Vagina (tissue), 2 donors: ENCODE measurements at regions not wholly inside any gene's neighbourhood (a gene's known extent, or its start where the extent isn't known, plus 50 kb on each side); places are given as distances from the start of the nearest gene placed in this dataset.

Source experiments
- DNase-seq, 2 donors: peaks; one replicate each; pipeline ENCODE4 v3.0.0-alpha.2; 2017; ENCODE audit errors: extremely low spot score in 2 of 2
- H3K27ac ChIP-seq: fragments of 200-600 bp; sonication (generic); one replicate; pipeline ENCODE4 v1.5.1; 2019
- H3K27me3 ChIP-seq: fragments of 200-600 bp; sonication (generic); one replicate; pipeline ENCODE4 v1.5.1; 2019
- H3K36me3 ChIP-seq, 2 donors: fragments of 200-600 bp; sonication (generic); one replicate each; pipeline ENCODE4 v1.5.1; 2017 to 2019
- H3K4me1 ChIP-seq: fragments of 200-600 bp; sonication (generic); one replicate; pipeline ENCODE4 v1.5.1; 2019
- H3K4me3 ChIP-seq, 2 donors: fragments of 200-600 bp; sonication (generic); 1 replicate in 1 of 2; 2 replicates in 1 of 2; pipeline ENCODE4 v1.5.1; 2016 to 2019
- H3K9me3 ChIP-seq: fragments of 200-600 bp; sonication (generic); one replicate; pipeline ENCODE4 v1.5.1; 2019
- POLR2A ChIP-seq, 2 donors: fragments of 450-650 bp; IDR thresholded peaks; one replicate each; pipeline ENCODE4 v1.6.1; 2017; ENCODE audit warnings: antibody characterized with exemption in 2 of 2, mild to moderate bottlenecking in 2 of 2, moderate library complexity in 2 of 2
- POLR2AphosphoS5 ChIP-seq, 2 donors: sonication (generic); formaldehyde crosslinking; IDR thresholded peaks; one replicate each; pipeline ENCODE4 v1.9.0; 2017; ENCODE audit warnings: antibody characterized with exemption in 2 of 2, mild to moderate bottlenecking in 2 of 2, low read depth in 1 of 2; ENCODE audit not compliant: insufficient read depth in 1 of 2
- intact Hi-C: fragments of 100-400 bp; cut with DNase I; formaldehyde crosslinking; loops from one replicate; pipeline ENCODE4 v1.15.1; 2023
- TF ChIP-seq, protein P1 (sequence below), 3 experiments: fragments of 450-650 bp in 2 of 3; fragments of 200-600 bp in 1 of 3; sonication (generic) in 1 of 3; IDR thresholded peaks; one replicate each; pipeline ENCODE4 v1.5.1; 2017 to 2019; ENCODE audit warnings: antibody characterized with exemption in 3 of 3, mild to moderate bottlenecking in 2 of 3, moderate library complexity in 2 of 3

DNA sequence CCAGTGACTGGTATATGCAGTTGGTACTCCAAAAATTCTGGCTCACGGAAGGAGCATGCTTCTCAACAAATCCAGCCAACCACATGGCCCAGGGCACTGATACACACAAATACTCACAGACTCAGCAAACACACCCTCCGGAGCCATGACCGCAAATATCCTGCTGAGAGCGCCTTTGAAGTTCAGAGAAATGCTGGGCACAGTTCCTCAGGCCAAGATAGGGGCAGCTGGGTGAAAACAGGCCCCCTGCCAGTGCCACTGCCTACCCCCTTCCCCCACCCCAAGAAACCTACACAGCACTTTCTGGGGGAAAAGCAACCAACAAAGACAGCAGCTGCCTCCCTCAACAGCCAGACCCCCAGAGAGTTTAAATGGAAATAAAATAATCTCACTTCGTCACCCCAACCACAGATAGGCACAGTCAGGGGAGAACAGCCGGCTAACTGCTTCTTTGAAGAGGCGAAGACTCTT is 120.0 kb downstream of the C5orf15 start:
- Histone ChIP-seq H3K4me1 (peaks cover 10% of the 10 kb centered on the region), H3K27ac (no peak overlapping the region), H3K9me3 (no peaks in the 10 kb centered on the region), H3K36me3 (no peaks in the 10 kb centered on the region), H3K27me3 (no peaks in the 10 kb centered on the region), H3K4me3 (no peak overlapping the region)
- no peak for DNase-seq
- intact Hi-C loops, result no loop called here
- TF ChIP-seq POLR2AphosphoS5 (IDR thresholded peaks at IDR 0.05; ENCODE audit: insufficient read depth in 1 of 2, low read depth in 1 of 2), result no peak
- no peak for TF ChIP-seq POLR2A (IDR thresholded peaks at IDR 0.05)
- TF ChIP-seq, protein P1, sequence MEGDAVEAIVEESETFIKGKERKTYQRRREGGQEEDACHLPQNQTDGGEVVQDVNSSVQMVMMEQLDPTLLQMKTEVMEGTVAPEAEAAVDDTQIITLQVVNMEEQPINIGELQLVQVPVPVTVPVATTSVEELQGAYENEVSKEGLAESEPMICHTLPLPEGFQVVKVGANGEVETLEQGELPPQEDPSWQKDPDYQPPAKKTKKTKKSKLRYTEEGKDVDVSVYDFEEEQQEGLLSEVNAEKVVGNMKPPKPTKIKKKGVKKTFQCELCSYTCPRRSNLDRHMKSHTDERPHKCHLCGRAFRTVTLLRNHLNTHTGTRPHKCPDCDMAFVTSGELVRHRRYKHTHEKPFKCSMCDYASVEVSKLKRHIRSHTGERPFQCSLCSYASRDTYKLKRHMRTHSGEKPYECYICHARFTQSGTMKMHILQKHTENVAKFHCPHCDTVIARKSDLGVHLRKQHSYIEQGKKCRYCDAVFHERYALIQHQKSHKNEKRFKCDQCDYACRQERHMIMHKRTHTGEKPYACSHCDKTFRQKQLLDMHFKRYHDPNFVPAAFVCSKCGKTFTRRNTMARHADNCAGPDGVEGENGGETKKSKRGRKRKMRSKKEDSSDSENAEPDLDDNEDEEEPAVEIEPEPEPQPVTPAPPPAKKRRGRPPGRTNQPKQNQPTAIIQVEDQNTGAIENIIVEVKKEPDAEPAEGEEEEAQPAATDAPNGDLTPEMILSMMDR (IDR thresholded peaks at IDR 0.05), result no peak

DNA sequence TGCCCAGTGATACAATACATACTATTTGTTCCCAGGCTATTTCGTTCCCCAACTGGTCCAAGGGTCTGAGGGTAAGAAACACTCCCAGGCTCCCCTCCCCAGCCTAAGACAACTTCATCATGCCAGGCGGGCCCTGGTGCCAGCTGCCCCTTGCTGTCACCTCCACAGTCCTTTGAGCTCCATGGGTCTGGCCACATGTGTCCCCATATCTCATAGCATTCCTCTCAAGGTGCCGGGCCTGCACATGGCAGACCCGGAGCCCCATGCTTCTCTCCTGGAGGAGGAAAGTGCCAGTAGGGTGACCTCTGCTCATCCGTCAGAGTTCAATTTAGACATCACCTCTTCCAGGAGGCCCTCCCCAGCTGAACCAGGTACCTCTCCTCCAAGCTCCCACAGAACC is 120.5 kb downstream of the C5orf15 start:
- Histone ChIP-seq H3K27me3 (no peaks in the 10 kb centered on the region), H3K27ac (no peak overlapping the region), H3K9me3 (no peaks in the 10 kb centered on the region), H3K36me3 (no peaks in the 10 kb centered on the region), H3K4me1 (peaks cover 10% of the 10 kb centered on the region), H3K4me3 (no peak overlapping the region)
- DNase-seq, result no peak
- TF ChIP-seq POLR2AphosphoS5 (IDR thresholded peaks at IDR 0.05; ENCODE audit: insufficient read depth in 1 of 2, low read depth in 1 of 2), result no peak
- TF ChIP-seq, protein P1 (IDR thresholded peaks at IDR 0.05), result no peak
- no peak for TF ChIP-seq POLR2A (IDR thresholded peaks at IDR 0.05)
- intact Hi-C loops, result no loop called here

DNA sequence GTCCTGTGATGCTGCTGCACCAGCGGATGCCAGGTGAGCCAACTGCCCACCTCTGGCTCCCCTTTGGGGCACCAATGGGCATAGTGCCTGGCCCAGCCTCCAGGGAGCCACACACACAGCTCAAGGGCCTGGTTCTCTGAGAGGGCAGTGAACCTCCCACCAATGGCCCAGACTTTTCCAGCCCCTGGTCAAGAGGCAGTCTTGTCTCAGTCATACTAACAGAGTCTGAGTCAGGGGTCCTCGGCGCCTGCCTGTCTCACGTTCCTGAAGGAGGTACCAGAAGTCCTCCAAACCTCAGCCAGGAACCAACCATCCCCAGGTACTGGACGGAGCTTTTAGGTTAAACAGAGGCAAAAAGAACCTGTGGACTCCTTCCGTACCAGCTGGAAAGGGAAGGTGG is 121.1 kb downstream of the C5orf15 start:
- H3K36me3 ChIP-seq, result no peaks in the 10 kb centered on the region
- intact Hi-C loops, result no loop called here

DNA sequence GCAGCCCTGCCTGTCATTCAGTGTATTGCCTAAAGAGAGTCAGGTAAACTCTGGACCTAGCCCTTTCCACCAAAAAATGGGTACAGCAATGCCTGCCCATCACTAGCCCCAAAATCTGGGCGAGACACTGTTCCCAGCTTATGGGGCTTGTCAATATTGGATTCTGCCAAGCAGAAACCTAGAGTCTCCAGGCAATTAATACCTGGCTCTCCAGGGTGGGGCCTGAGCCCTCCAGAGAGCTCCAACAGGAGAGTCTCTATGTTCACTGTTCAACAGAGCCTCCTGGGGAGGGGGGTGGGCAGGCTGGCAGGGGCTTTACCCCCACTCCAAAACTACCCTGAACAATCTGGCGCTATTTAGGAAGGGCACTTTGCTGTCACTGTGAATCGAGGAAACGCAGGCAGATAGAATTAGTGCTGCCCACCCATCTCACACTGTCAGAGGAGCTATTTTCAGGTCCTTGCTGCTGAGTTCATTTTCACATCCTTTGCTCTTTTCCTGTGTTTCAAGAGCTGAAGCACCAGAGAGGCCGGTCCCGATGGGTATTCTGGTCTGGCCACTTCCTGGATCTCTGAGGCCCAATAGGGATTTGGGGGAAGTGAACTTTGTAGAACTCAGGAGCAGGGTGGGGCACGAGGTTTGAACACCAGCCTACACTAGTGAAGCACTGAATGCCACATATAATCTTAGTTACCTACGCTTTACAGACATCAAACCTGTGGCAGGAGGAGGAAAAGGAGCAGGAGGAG is 121.8 kb downstream of the C5orf15 start:
- Histone ChIP-seq H3K9me3 (no peaks in the 10 kb centered on the region), H3K4me3 (no peak overlapping the region), H3K27ac (no peak overlapping the region), H3K36me3 (no peaks in the 10 kb centered on the region), H3K27me3 (no peaks in the 10 kb centered on the region), H3K4me1 (peaks cover 10% of the 10 kb centered on the region)
- TF ChIP-seq POLR2AphosphoS5 (IDR thresholded peaks at IDR 0.05; ENCODE audit: insufficient read depth in 1 of 2, low read depth in 1 of 2), result no peak
- TF ChIP-seq, protein P1 (IDR thresholded peaks at IDR 0.05), result no peak
- no peak for TF ChIP-seq POLR2A (IDR thresholded peaks at IDR 0.05)
- intact Hi-C loops, result no loop called here
- no peak for DNase-seq

More for the DNA sequence above, 121.1 kb downstream of the C5orf15 start:
- H3K27ac ChIP-seq, result no peak overlapping the region
- no peaks in the 10 kb centered on the region for H3K27me3 ChIP-seq
- TF ChIP-seq, protein P1 (IDR thresholded peaks at IDR 0.05), result no peak
- no peak for TF ChIP-seq POLR2A (IDR thresholded peaks at IDR 0.05)
- no peak for TF ChIP-seq POLR2AphosphoS5 (IDR thresholded peaks at IDR 0.05; ENCODE audit: insufficient read depth in 1 of 2, low read depth in 1 of 2)
- no peaks in the 10 kb centered on the region for H3K9me3 ChIP-seq
- no peak overlapping the region for H3K4me3 ChIP-seq
- no peak for DNase-seq
- peaks cover 10% of the 10 kb centered on the region for H3K4me1 ChIP-seq

DNA sequence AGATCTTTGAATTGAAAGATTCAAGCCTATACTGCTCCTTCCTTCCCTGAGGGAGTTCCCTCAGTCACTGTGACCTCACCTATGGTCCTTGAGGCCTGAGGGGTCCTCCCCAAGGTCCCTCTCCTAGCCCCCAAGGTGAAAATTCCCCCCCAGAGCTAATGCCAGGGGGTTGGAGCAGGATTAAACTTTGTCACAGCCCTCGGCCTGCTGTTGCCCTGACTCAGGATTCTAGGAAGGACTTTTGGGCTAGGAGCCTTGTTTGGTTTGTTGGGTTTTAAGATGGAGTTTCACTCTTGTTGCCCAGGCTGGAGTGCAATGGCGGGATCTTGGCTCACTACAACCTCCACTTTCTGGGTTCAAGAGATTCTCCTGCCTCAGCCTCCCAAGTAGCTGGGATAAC is 123.2 kb downstream of the C5orf15 start:
- H3K36me3 ChIP-seq, result no peaks in the 10 kb centered on the region
- H3K27ac ChIP-seq, result no peak overlapping the region
- H3K4me1 ChIP-seq, result peaks cover 10% of the 10 kb centered on the region
- no peaks in the 10 kb centered on the region for H3K27me3 ChIP-seq
- H3K9me3 ChIP-seq, result no peaks in the 10 kb centered on the region
- no peak for DNase-seq
- intact Hi-C loops, result no loop called here
- TF ChIP-seq, protein P1 (IDR thresholded peaks at IDR 0.05), result no peak
- TF ChIP-seq POLR2AphosphoS5 (IDR thresholded peaks at IDR 0.05; ENCODE audit: insufficient read depth in 1 of 2, low read depth in 1 of 2) (no peak), POLR2A (IDR thresholded peaks at IDR 0.05) (no peak)
- H3K4me3 ChIP-seq, result no peak overlapping the region
